Gastrocnemius medialis (tissue), 4 donors: ENCODE measurements at regions not wholly inside any gene's neighbourhood (a gene's known extent, or its start where the extent isn't known, plus 50 kb on each side); places are given as distances from the start of the nearest gene placed in this dataset.

ENCODE experiments used
- ATAC-seq, 2 donors: fragments of 150-250 bp; one replicate each; pipeline ENCODE4 v1.9.1; 2016
- DNase-seq, 2 donors: peaks; one replicate each; pipeline ENCODE4 v3.0.0-alpha.2; 2019
- H3K27ac ChIP-seq, 4 donors: fragments of 200-600 bp; sonication (generic); 1 replicate in 1 of 4; 2 replicates in 3 of 4; pipeline ENCODE4 v1.5.1; 2016 to 2018; ENCODE audit warnings: mild to moderate bottlenecking in 2 of 4, moderate library complexity in 1 of 4
- H3K27me3 ChIP-seq, 3 donors: fragments of 200-600 bp; sonication (generic) in 2 of 3; 1 replicate in 1 of 3; 2 replicates in 2 of 3; pipeline versions ENCODE4 v1.5.1 to v1.6.0; 2016 to 2019; ENCODE audit warnings: mild to moderate bottlenecking in 1 of 3, moderate library complexity in 1 of 3
- H3K36me3 ChIP-seq, 2 donors: fragments of 200-600 bp; sonication (generic) in 1 of 2; one replicate each; pipeline ENCODE4 v1.5.1; 2017 to 2018
- H3K4me1 ChIP-seq, 2 donors: fragments of 200-600 bp; sonication (generic) in 1 of 2; one replicate each; pipeline ENCODE4 v1.5.1; 2016 to 2017; ENCODE audit warnings: mild to moderate bottlenecking in 2 of 2
- H3K4me3 ChIP-seq, 4 donors: fragments of 200-600 bp; sonication (generic) in 3 of 4; 1 replicate in 1 of 4; 2 replicates in 3 of 4; pipeline ENCODE4 v1.5.1; 2016 to 2019; ENCODE audit warnings: mild to moderate bottlenecking in 2 of 4
- H3K9me3 ChIP-seq, 3 donors: fragments of 200-600 bp; sonication (generic) in 2 of 3; 1 replicate in 1 of 3; 2 replicates in 2 of 3; pipeline ENCODE4 v1.5.1; 2016 to 2019
- POLR2A ChIP-seq, 2 donors: fragments of 450-650 bp; IDR thresholded peaks; one replicate each; pipeline ENCODE4 v1.6.1; 2017; ENCODE audit warnings: antibody characterized with exemption in 2 of 2, mild to moderate bottlenecking in 2 of 2, moderate library complexity in 2 of 2
- in situ Hi-C, 4 donors: fragments of 200-750 bp; cut with MboI; loops; one replicate each; pipeline versions ENCODE4 v1.15.0 to v1.8.0; 2017; ENCODE audit warnings: low sequenced_read_pairs in 4 of 4
- intact Hi-C: fragments of 100-400 bp; cut with DNase I; formaldehyde crosslinking; loops from one replicate; pipeline ENCODE4 v1.15.1; 2023; ENCODE audit warnings: low total_unique reads
- TF ChIP-seq, protein P1 (sequence below), 5 experiments: fragments of 450-650 bp in 3 of 5; fragments of 200-600 bp in 2 of 5; sonication (generic) in 2 of 5; IDR thresholded peaks in 4 of 5; conservative IDR thresholded peaks in 1 of 5; 1 replicate in 4 of 5; 2 replicates in 1 of 5; pipeline ENCODE4 v1.5.1; 2016 to 2019; ENCODE audit warnings: antibody characterized with exemption in 5 of 5, mild to moderate bottlenecking in 3 of 5, moderate library complexity in 3 of 5

DNA sequence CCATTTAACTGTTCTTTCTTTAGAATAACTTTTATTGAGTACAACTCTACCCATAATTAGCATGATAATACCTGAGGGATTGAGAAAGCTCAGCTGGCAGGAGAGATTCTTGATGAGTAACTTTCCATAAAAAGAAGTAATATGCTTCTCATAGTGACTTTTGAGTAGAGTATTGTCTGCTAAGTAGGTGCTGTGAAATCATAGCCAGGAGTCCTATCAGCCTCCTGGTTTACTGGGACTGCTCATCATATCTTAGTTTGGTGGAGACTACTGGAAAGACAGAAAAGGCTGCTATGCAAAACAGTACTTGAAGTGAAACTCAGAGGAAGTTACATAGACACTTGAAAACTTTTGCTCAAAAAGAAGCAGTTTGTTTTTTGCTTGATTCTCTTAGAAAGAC lies 113.3 kb upstream of the ATP2B1 start:
- intact Hi-C loops (no loop called here), in situ Hi-C loops (no loop called here)
- Histone ChIP-seq H3K4me3 (no peak overlapping the region), H3K27me3 (no peaks in the 10 kb centered on the region), H3K27ac (no peak overlapping the region), H3K9me3 (no peaks in the 10 kb centered on the region), H3K36me3 (no peaks in the 10 kb centered on the region), H3K4me1 (no peaks in the 10 kb centered on the region)
- ATAC-seq (no peak), DNase-seq (no peak)
- TF ChIP-seq, protein P1, sequence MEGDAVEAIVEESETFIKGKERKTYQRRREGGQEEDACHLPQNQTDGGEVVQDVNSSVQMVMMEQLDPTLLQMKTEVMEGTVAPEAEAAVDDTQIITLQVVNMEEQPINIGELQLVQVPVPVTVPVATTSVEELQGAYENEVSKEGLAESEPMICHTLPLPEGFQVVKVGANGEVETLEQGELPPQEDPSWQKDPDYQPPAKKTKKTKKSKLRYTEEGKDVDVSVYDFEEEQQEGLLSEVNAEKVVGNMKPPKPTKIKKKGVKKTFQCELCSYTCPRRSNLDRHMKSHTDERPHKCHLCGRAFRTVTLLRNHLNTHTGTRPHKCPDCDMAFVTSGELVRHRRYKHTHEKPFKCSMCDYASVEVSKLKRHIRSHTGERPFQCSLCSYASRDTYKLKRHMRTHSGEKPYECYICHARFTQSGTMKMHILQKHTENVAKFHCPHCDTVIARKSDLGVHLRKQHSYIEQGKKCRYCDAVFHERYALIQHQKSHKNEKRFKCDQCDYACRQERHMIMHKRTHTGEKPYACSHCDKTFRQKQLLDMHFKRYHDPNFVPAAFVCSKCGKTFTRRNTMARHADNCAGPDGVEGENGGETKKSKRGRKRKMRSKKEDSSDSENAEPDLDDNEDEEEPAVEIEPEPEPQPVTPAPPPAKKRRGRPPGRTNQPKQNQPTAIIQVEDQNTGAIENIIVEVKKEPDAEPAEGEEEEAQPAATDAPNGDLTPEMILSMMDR (IDR thresholded peaks at IDR 0.05 in 4 of 5, conservative IDR thresholded peaks at IDR 0.05 in 1 of 5): no peak
- TF ChIP-seq POLR2A (IDR thresholded peaks at IDR 0.05): no peak

DNA sequence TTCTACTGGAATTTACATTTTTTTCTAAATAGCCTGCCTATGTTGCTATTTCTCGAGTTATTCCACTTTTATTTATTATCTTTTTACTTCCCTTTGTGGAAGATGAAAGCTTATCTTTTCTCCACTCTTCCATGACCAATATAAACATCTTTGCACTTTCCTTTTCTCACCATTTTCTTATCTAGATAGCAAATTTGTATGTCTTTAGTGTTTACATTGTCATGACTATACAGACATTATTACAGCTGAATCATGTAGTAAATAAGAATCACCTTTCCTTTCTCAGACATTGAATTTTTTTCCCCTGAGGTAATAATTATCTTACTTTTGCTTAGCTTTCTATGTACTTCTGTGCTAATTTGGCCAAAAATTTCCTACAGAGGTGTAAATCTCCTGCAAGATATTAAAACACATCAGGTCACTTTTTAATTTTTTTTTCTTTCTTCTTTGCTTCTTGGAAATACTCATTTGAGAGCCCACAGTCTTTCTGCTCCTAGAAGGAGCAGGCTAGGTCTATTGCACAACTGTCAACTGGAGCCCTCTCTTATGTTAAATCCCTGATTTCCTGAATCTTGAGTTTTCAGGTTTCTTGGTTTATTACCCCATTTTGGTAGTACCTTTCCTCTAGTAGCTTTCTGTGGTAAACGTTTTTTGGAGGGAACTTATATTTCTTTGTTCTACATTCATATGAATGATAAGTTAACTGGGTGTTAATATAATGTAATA lies 109.0 kb upstream of the ATP2B1 start:
- ATAC-seq: no peak
- H3K27me3 ChIP-seq: no peaks in the 10 kb centered on the region
- no peak for DNase-seq
- intact Hi-C loops (no loop called here), in situ Hi-C loops (no loop called here)
- H3K9me3 ChIP-seq: no peaks in the 10 kb centered on the region
- no peaks in the 10 kb centered on the region for H3K4me1 ChIP-seq
- H3K4me3 ChIP-seq: no peak overlapping the region
- TF ChIP-seq POLR2A (IDR thresholded peaks at IDR 0.05): no peak
- TF ChIP-seq, protein P1 (IDR thresholded peaks at IDR 0.05 in 4 of 5, conservative IDR thresholded peaks at IDR 0.05 in 1 of 5): no peak
- H3K27ac ChIP-seq: no peak overlapping the region
- no peaks in the 10 kb centered on the region for H3K36me3 ChIP-seq

DNA sequence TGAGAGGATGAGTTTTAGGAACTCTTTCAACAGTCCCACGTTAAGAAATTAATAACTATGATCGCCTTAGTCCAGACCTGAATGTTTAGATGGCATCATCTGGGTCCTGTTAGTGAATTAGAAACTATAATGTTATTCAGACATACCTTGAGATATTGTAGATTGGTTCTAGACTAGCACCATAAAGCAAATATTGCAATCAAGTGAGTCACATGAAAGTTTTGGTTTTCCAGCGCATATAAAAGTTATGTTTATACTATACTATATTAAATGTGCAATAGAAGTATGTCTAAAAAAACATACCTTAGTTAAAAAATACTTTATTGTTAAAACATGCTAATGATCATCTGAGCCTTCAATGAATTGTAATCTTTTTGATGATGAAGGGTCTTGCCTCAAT lies 106.6 kb upstream of the ATP2B1 start:
- DNase-seq: no peak

DNA sequence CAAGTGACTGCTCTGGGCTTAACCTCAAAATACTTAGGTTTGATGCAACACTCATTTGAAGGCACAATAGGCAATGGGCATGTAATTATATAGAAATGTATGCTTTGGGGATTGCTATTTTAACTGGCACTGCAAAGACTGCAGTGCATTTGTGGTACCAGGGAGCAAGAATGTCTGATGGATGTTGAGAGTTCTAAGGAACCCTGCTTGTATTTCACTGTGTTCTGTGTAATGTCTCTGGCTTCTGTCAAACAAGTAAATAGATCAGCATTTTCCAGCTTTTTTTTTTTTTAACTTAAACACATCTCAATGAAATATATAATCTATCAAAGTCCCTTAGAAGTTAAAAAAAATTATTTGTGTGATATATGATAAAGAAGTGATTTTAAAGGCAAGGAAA lies 94.8 kb upstream of the ATP2B1 start:
- Histone ChIP-seq H3K27ac (no peak overlapping the region), H3K9me3 (no peaks in the 10 kb centered on the region), H3K36me3 (no peaks in the 10 kb centered on the region), H3K27me3 (no peaks in the 10 kb centered on the region), H3K4me1 (no peaks in the 10 kb centered on the region), H3K4me3 (no peak overlapping the region)
- in situ Hi-C loops: no loop called here
- ATAC-seq: no peak
- intact Hi-C loops: no loop called here
- DNase-seq: no peak
- TF ChIP-seq, protein P1 (IDR thresholded peaks at IDR 0.05 in 4 of 5, conservative IDR thresholded peaks at IDR 0.05 in 1 of 5): no peak
- no peak for TF ChIP-seq POLR2A (IDR thresholded peaks at IDR 0.05)

More for the DNA sequence above, 106.6 kb upstream of the ATP2B1 start:
- no peak overlapping the region for H3K4me3 ChIP-seq
- no peak overlapping the region for H3K27ac ChIP-seq
- H3K4me1 ChIP-seq: no peaks in the 10 kb centered on the region
- intact Hi-C loops (no loop called here), in situ Hi-C loops (no loop called here)
- ATAC-seq: no peak
- no peaks in the 10 kb centered on the region for H3K27me3 ChIP-seq
- H3K9me3 ChIP-seq: no peaks in the 10 kb centered on the region
- no peaks in the 10 kb centered on the region for H3K36me3 ChIP-seq
- TF ChIP-seq, protein P1 (IDR thresholded peaks at IDR 0.05 in 4 of 5, conservative IDR thresholded peaks at IDR 0.05 in 1 of 5): no peak
- no peak for TF ChIP-seq POLR2A (IDR thresholded peaks at IDR 0.05)

DNA sequence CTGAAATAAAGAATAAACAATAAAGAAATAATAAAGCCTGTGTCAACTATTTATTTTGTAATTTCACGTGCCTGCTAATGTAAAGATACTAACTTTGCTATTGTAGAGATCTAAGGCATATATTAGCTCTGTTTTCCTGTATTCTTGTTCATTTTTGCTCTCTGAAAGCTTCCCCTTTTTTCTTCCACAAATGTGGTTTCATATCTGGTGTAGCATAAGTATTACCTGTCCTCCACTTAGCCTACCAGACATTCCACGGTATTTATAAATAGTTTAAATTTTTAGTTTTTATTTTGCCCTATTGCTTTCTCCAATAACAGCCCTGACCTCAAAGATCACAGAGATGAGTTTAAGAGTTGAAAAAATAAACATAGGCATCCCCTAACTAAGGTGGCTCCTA lies 92.6 kb upstream of the ATP2B1 start:
- Histone ChIP-seq H3K36me3 (no peaks in the 10 kb centered on the region), H3K27ac (no peak overlapping the region), H3K27me3 (no peaks in the 10 kb centered on the region), H3K4me3 (no peak overlapping the region), H3K9me3 (no peaks in the 10 kb centered on the region), H3K4me1 (no peaks in the 10 kb centered on the region)
- TF ChIP-seq, protein P1 (IDR thresholded peaks at IDR 0.05 in 4 of 5, conservative IDR thresholded peaks at IDR 0.05 in 1 of 5): no peak
- TF ChIP-seq POLR2A (IDR thresholded peaks at IDR 0.05): no peak
- DNase-seq (no peak), ATAC-seq (no peak)
- intact Hi-C loops: no loop called here
- in situ Hi-C loops: no loop called here
